PFSK-1 (cell line): ENCODE measurements at regions not wholly inside any gene's neighbourhood (a gene's known extent, or its start where the extent isn't known, plus 50 kb on each side); places are given as distances from the start of the nearest gene placed in this dataset.

Experiments used
- POLR2AphosphoS5 ChIP-seq: IDR thresholded peaks from 2 replicates; pipeline ENCODE4 v1.6.1; 2012; ENCODE audit warnings: low read depth, mild to moderate bottlenecking, control low read depth, low read length, moderate library complexity
- SIN3A ChIP-seq: IDR thresholded peaks from 2 replicates; pipeline ENCODE4 v1.6.1; 2012; ENCODE audit warnings: mild to moderate bottlenecking, low read length, moderate library complexity, borderline replicate concordance; ENCODE audit not compliant: insufficient read depth
- TF ChIP-seq, protein P1 (sequence below), 2 experiments: IDR thresholded peaks; 2 replicates each; pipeline versions ENCODE4 v1.6.1 to v1.8.0; 2011 to 2012; ENCODE audit warnings: low read depth in 2 of 2, low read length in 2 of 2, control low read depth in 1 of 2, inconsistent platforms in 1 of 2, mild to moderate bottlenecking in 1 of 2, moderate library complexity in 1 of 2; ENCODE audit not compliant: insufficient read depth in 1 of 2

- TF ChIP-seq POLR2AphosphoS5 (no peak), SIN3A (no peak)
- TF ChIP-seq, protein P1, sequence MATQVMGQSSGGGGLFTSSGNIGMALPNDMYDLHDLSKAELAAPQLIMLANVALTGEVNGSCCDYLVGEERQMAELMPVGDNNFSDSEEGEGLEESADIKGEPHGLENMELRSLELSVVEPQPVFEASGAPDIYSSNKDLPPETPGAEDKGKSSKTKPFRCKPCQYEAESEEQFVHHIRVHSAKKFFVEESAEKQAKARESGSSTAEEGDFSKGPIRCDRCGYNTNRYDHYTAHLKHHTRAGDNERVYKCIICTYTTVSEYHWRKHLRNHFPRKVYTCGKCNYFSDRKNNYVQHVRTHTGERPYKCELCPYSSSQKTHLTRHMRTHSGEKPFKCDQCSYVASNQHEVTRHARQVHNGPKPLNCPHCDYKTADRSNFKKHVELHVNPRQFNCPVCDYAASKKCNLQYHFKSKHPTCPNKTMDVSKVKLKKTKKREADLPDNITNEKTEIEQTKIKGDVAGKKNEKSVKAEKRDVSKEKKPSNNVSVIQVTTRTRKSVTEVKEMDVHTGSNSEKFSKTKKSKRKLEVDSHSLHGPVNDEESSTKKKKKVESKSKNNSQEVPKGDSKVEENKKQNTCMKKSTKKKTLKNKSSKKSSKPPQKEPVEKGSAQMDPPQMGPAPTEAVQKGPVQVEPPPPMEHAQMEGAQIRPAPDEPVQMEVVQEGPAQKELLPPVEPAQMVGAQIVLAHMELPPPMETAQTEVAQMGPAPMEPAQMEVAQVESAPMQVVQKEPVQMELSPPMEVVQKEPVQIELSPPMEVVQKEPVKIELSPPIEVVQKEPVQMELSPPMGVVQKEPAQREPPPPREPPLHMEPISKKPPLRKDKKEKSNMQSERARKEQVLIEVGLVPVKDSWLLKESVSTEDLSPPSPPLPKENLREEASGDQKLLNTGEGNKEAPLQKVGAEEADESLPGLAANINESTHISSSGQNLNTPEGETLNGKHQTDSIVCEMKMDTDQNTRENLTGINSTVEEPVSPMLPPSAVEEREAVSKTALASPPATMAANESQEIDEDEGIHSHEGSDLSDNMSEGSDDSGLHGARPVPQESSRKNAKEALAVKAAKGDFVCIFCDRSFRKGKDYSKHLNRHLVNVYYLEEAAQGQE (IDR thresholded peaks at IDR 0.05; ENCODE audit: insufficient read depth in 1 of 2, low read depth in 2 of 2, low read length in 2 of 2) = no peak
Observed at GRCh38 chr6:126698732-126699240, 358.9 kb downstream of the CENPW start.
